Embryonic facial prominence (tissue), 1 donor: ENCODE measurements at regions not wholly inside any gene's neighbourhood (a gene's known extent, or its start where the extent isn't known, plus 50 kb on each side); places are given as distances from the start of the nearest gene placed in this dataset.

Experiments
- DNase-seq: peaks from one replicate; pipeline ENCODE4 v3.0.0-alpha.2; 2016; ENCODE audit errors: extremely low spot score

DNA sequence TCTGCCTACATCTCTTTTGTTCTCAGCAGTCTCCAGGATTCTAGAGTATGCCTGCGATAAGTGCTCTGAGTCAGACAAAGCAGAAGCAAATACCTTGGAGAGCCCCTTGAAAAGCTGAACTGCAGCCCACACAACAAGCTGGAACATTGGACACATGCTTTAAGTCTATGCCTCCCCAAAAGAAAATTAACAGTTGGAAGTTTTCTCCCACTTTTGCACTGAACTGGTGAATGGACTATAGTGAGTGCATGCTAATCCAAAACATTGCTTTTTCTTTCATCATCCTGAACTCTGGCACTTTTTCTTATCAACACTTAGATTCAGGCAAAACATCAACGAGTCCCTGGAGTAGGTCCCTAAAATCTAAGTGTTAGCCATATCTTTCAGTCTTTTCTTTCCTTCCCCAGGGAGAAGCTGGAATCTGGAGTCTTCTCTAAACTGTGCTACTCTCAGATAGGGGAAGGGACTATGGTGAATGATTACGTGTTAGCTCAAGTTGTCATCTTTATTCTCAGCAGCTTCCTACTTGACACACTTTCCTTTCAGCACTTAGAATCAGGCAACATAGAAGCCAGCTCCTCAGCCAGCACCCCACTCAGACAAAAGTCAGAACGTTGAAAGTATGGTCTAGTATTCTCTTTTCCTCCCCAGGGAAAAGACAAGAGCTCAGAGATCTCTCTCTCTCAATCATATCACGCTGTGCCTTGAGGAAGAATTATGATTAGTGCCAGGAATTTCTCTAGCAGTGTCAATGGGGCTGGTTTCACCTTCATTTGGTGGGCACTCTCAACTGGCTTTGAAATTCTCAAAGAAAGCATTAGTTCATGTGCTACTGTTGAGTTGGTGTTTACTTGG is 811.0 kb upstream of the GJE1 start:
- DNase-seq, result no peak

- no peak for DNase-seq
Observed at GRCh38 chr6:141316236-141316635, 816.5 kb upstream of the GJE1 start.

DNA sequence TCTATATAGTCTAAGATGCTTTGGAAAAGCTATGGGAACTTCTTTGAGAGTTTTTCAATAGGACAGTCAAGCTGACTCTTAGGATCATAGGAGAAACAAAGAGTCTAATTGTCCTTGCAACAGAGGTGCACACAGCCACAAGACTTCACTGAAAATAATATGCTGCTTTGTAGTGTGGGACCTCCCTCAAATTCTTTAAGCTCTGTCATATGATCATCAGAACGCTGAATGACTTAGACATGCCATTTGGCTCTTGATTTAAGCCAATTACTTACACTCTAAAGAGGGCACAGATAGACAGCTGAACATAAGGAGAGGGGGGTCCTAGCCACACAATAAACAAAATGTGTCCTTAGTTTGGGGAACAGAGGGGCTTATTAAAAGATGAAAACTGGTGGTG is 818.7 kb upstream of the GJE1 start:
- DNase-seq, result no peak

DNA sequence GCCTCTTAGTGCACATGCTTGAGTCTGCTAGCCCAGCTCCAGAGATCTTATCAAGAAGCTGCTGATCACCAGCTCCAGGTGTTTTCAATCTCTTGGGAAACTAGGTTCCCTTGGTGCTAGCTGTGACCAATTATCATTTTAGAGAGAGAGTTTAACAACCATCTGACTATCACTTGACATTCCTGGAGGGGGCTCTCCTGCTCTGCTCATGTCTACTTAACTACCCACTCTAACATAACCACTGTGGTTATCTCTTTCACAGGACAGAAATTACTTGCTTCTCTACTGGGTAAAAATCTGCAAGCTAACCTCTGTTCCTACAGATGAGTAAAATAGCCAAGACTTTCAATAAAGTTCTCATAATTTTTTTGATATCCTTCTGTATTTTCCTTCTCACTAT is 823.4 kb upstream of the GJE1 start:
- DNase-seq, result no peak

- DNase-seq, result no peak
Observed at GRCh38 chr6:141307309-141307998, 825.3 kb upstream of the GJE1 start.

DNA sequence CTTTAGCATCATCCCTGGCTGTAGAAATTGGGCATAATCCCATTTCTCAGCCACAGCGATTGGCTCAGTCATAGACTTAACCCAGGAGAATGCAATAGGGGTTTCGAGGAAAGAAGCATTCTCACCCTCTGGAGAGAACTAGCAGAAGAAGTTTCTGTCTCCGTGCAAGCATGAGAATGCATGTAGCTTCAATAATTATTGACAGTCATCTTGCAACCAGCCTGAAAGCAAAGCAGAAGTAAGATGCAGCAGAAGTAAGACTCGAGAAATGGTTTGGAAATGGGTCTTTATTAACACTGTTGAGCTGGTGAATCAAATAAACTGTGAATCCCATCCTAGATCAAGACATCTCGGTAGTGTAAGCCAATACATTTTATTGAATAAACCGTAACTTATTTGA is 828.8 kb upstream of the GJE1 start:
- no peak for DNase-seq

- DNase-seq, result no peak
Observed at GRCh38 chr6:141301779-141302178, 830.9 kb upstream of the GJE1 start.

DNA sequence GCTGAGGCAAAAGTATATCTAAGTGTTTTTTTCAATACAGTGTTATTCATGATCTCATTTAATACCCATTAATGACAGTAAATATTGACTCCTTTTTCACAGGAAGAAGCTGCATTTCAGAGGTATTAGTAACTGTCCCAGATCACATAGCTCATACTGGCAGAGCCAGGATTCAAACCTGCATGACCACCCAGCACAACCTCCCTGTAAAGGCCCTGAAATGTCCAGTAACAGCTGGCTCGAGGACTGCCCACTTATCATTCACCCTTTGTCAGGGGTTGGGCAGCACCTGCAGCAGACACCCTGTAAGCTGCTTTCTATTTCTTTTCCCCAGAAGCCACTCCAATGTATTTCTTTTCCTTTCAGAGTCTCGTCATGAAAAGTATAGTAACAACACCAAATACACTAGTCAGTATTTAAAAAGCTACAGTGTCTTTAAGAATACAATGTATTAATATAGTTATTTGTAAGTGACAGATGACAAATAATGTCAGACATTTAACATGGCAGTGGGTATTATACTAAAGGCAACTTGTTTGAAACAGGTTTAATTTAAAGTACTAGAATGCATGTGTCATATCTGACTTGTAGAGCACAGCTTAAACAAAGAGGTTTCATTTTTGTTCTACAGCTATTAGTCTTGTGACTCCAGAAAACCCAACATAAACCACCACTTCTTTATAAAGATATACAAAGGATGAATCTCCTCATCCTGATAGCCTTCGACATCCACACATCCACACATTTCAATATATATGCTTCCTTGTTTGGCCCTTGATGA is 841.6 kb upstream of the GJE1 start:
- DNase-seq, result no peak

DNA sequence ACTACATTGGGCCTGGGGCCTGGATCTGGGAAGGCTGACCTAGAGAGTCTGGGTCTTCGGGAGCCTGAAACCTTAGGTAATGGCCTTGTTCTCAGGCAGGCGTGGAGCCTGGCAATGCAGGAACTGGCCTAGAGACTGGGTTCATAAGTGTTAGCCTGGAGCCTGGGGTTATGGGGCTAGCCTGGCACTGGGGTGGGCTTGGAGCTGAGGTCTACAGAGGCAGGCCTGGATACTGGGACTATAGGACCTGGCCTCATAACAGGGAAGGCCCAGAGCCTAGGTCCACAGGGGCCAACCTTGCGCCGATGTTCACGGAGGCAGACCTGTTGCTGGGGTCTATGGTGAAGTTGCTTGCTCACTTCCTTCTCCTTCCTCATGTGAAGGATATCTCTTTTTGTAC is 843.8 kb upstream of the GJE1 start:
- DNase-seq, result no peak

GRCh38 chr6:141282263-141282662 is 850.5 kb upstream of the GJE1 start:
- DNase-seq, result no peak

GRCh38 chr6:141269684-141270083 is 863.0 kb upstream of the GJE1 start:
- DNase-seq, result no peak

- no peak for DNase-seq
Observed at GRCh38 chr6:141267420-141267819, 865.3 kb upstream of the GJE1 start.

DNA sequence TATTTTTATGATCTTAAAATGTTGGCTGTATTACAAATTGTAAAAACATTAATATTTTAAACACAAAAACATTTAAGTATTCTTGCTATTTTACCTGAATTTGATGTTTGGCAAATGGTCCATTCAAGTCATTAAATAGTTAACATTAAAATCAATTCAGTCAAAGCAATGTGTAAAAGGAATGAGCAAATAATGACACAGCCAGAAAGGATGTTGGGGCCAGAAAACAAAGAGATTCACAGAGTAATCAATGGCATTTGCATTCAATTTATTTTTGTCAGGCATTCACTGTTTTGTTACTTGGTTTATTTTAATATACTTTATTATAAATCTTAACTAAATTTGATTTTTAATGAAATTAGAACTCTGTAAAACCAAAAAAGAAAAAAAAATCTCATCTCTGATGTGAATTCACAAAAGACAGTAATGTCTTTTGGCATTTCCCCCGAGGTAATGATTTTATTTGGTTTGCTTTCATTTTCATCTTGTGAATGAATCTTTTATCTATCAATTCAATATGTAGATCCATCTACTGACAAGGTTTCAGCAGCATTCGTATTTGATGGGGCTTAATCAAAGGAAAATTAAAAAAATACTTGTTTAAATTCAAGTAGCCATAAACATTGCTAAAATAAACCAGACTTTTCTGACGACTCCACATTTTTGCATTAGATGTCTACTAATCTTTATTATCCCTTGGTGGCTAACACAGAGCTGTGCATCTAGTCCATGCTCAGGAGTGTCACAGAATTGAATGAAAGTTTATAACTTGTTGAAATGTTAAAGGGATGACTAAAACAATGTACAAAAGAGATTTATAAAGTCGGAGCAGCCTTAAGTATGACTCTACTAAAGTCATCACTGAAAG is 866.7 kb upstream of the GJE1 start:
- DNase-seq, result no peak

DNA sequence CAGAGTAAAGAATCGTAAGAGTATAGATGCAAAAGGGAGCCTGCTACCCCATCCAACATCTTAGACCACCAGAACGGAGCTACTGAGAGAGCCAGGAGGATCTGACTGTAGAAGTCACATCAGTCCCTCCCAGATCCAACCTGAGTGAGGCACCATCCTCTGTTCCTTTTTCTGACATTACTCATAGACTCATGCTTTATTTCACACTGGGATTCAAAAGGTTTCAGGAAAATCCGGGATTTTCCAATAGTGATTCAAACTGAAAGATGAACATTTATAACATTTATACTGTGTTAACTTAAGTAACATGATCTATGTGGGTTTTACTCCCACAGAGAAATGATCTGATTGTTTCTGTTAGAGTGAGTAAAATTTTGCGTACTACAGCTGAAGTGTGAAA is 868.6 kb upstream of the GJE1 start:
- no peak for DNase-seq

GRCh38 chr6:141261672-141262060 is 871.1 kb upstream of the GJE1 start:
- DNase-seq, result no peak

- no peak for DNase-seq
Observed at GRCh38 chr6:141261016-141261671, 871.6 kb upstream of the GJE1 start.

- DNase-seq, result no peak
Observed at GRCh38 chr6:141260627-141261015, 872.1 kb upstream of the GJE1 start.

- DNase-seq, result no peak
Observed at GRCh38 chr6:141259807-141260206, 872.9 kb upstream of the GJE1 start.

- no peak for DNase-seq
Observed at GRCh38 chr6:141259091-141259490, 873.6 kb upstream of the GJE1 start.

- DNase-seq, result no peak
Observed at GRCh38 chr6:141258516-141258915, 874.2 kb upstream of the GJE1 start.

- no peak for DNase-seq
Observed at GRCh38 chr6:141254336-141254735, 878.4 kb upstream of the GJE1 start.
